SHP77 treated with DMSO at 0.1 percent for 48 hours (cell line): ENCODE measurements at regions not wholly inside any gene's neighbourhood (a gene's known extent, or its start where the extent isn't known, plus 50 kb on each side); places are given as distances from the start of the nearest gene placed in this dataset.

ENCODE experiments used
- DNase-seq: peaks from one replicate; lab custom pipeline; 2025; lab: John Stamatoyannopoulos, UW

DNA sequence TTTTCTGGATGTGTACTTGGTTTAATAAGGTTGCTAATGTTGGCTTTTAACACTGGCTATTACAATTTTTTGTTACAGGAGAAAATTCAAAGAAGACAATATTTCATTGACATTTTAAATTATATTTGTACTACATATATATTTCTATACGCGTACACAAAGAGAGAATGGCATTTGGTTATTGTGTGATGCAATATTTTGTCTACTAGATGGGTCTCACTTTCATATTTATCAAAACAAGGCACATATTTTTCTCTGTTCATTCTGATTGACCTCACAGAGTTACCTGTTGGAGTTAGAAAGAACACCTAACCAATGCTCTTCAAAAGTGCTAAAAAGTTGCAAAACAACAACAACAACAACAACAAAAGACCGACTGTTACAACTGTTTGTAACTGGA, 50.2 kb upstream of the VGLL3 start:
- no peak for DNase-seq
